ENCODE measurements at regions not wholly inside any gene's neighbourhood (a gene's known extent, or its start where the extent isn't known, plus 50 kb on each side); places are given as distances from the start of the nearest gene placed in this dataset.

- no peaks in the 10 kb centered on the region for H3K9me3 ChIP-seq
- no peak overlapping the region for H3K27ac ChIP-seq
- intact Hi-C loops (cut with DNase I; ENCODE audit: low total_unique reads) (no loop called here), in situ Hi-C loops (cut with MboI; ENCODE audit: low sequenced_read_pairs in 4 of 4) (no loop called here)
- TF ChIP-seq CTCF (IDR thresholded peaks at IDR 0.05 in 4 of 5, conservative IDR thresholded peaks at IDR 0.05 in 1 of 5) = no peak
- no peak for TF ChIP-seq POLR2A (IDR thresholded peaks at IDR 0.05)
- H3K4me3 ChIP-seq = no peak overlapping the region
- H3K4me1 ChIP-seq = no peaks in the 10 kb centered on the region
- H3K27me3 ChIP-seq = no peaks in the 10 kb centered on the region
- DNase-seq (no peak), ATAC-seq (no peak)
- no peaks in the 10 kb centered on the region for H3K36me3 ChIP-seq
Observed at GRCh38 chr10:90579602-90580242, 278.1 kb downstream of the HTR7 start.

GRCh38 chr10:90583416-90583815 is 274.4 kb downstream of the HTR7 start:
- Histone ChIP-seq H3K36me3 (no peaks in the 10 kb centered on the region), H3K27me3 (no peaks in the 10 kb centered on the region), H3K4me1 (no peaks in the 10 kb centered on the region), H3K27ac (no peak overlapping the region), H3K4me3 (no peak overlapping the region), H3K9me3 (no peaks in the 10 kb centered on the region)
- TF ChIP-seq CTCF (IDR thresholded peaks at IDR 0.05 in 4 of 5, conservative IDR thresholded peaks at IDR 0.05 in 1 of 5) (no peak), POLR2A (IDR thresholded peaks at IDR 0.05) (no peak)
- in situ Hi-C loops (cut with MboI; ENCODE audit: low sequenced_read_pairs in 4 of 4) (no loop called here), intact Hi-C loops (cut with DNase I; ENCODE audit: low total_unique reads) (no loop called here)
- ATAC-seq = no peak
- DNase-seq = no peak

GRCh38 chr10:90587081-90587491 is 270.8 kb downstream of the HTR7 start:
- peaks cover 0 to 5% of the 10 kb centered on the region in 2 donors for H3K4me1 ChIP-seq
- in situ Hi-C loops (cut with MboI; ENCODE audit: low sequenced_read_pairs in 4 of 4) = no loop called here
- no peak for ATAC-seq
- no peak for TF ChIP-seq POLR2A (IDR thresholded peaks at IDR 0.05)
- no peak for TF ChIP-seq CTCF (IDR thresholded peaks at IDR 0.05 in 4 of 5, conservative IDR thresholded peaks at IDR 0.05 in 1 of 5)
- H3K27me3 ChIP-seq = no peaks in the 10 kb centered on the region
- H3K4me3 ChIP-seq = no peak overlapping the region
- no peak for DNase-seq
- intact Hi-C loops (cut with DNase I; ENCODE audit: low total_unique reads) = no loop called here
- no peaks in the 10 kb centered on the region for H3K36me3 ChIP-seq
- H3K9me3 ChIP-seq = no peaks in the 10 kb centered on the region
- H3K27ac ChIP-seq = no peak overlapping the region

GRCh38 chr10:90587561-90587960 is 270.3 kb downstream of the HTR7 start:
- TF ChIP-seq CTCF (IDR thresholded peaks at IDR 0.05 in 4 of 5, conservative IDR thresholded peaks at IDR 0.05 in 1 of 5) (no peak), POLR2A (IDR thresholded peaks at IDR 0.05) (no peak)
- ATAC-seq (no peak), DNase-seq (no peak)
- Histone ChIP-seq H3K4me3 (no peak overlapping the region), H3K27ac (no peak overlapping the region), H3K4me1 (peaks cover 0 to 5% of the 10 kb centered on the region in 2 donors), H3K27me3 (no peaks in the 10 kb centered on the region), H3K36me3 (no peaks in the 10 kb centered on the region), H3K9me3 (no peaks in the 10 kb centered on the region)
- in situ Hi-C loops (cut with MboI; ENCODE audit: low sequenced_read_pairs in 4 of 4) = no loop called here
- intact Hi-C loops (cut with DNase I; ENCODE audit: low total_unique reads) = no loop called here

- DNase-seq (no peak), ATAC-seq (no peak)
- H3K27ac ChIP-seq = no peak overlapping the region
- TF ChIP-seq POLR2A (IDR thresholded peaks at IDR 0.05) = no peak
- TF ChIP-seq CTCF (IDR thresholded peaks at IDR 0.05 in 4 of 5, conservative IDR thresholded peaks at IDR 0.05 in 1 of 5) = no peak
- no peaks in the 10 kb centered on the region for H3K27me3 ChIP-seq
- no peaks in the 10 kb centered on the region for H3K36me3 ChIP-seq
- H3K9me3 ChIP-seq = no peaks in the 10 kb centered on the region
- in situ Hi-C loops (cut with MboI; ENCODE audit: low sequenced_read_pairs in 4 of 4) = no loop called here
- H3K4me1 ChIP-seq = peaks cover 0 to 5% of the 10 kb centered on the region in 2 donors
- intact Hi-C loops (cut with DNase I; ENCODE audit: low total_unique reads) = no loop called here
- H3K4me3 ChIP-seq = no peak overlapping the region
Observed at GRCh38 chr10:90588222-90588621, 269.6 kb downstream of the HTR7 start.

Data from gastrocnemius medialis (tissue), 4 donors.